GM18951 (cell line): ENCODE measurements at regions not wholly inside any gene's neighbourhood (a gene's known extent, or its start where the extent isn't known, plus 50 kb on each side); places are given as distances from the start of the nearest gene placed in this dataset.

Experiments
- POLR2A ChIP-seq: IDR thresholded peaks from 4 replicates; pipeline ENCODE4 v1.6.1; 2011; ENCODE audit warnings: mild to moderate bottlenecking; ENCODE audit not compliant: insufficient read length, insufficient read depth; ENCODE audit errors: extremely low read depth
- in situ Hi-C: fragments of 300-500 bp; cut with MboI; formaldehyde crosslinking; loops from one replicate; pipeline ENCODE4 v1.12.0; 2022; ENCODE audit warnings: low sequenced_read_pairs, mixed read lengths, inconsistent platforms; ENCODE audit not compliant: unreplicated experiment

DNA sequence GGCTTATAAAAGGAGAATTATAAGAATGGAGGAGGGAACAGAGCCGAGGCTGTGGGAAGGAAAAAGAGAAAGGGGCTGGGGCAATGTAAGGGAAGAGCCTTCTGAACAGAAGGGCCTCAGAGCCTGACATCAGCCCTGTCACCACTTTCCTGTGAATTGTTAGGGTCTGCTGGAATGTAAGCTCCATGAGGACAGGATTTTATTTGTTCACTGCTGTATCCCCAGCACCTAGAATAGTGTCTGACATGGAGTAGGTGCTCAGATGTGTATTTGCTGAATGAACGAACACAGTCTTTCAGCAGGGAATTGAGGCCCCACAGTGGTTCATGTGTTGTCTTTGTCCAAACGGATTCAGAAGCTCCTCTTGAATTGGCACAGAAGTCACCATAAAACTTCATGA is 251.5 kb downstream of the OPA1 start:
- no peak for TF ChIP-seq POLR2A
- in situ Hi-C loops: no loop called here

DNA sequence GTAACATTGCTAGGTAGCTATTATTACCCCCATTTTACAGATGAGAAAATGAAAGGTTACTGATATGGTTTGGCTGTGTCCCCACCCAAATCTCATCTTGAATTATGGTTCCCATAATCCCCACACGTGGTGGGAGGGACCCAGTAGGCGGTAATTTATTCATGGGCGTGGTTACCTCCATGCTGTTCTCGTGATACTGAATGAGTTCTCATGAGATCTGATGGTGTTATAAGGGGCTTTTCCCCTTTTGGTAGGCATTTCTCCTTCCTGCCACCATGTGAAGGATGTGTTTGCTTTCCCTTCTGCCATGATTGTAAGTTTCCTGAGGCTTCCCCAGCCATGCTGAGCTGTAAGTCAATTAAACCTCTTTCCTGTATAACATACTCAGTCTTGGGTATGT is 252.1 kb downstream of the OPA1 start:
- TF ChIP-seq POLR2A: no peak
- in situ Hi-C loops: no loop called here

DNA sequence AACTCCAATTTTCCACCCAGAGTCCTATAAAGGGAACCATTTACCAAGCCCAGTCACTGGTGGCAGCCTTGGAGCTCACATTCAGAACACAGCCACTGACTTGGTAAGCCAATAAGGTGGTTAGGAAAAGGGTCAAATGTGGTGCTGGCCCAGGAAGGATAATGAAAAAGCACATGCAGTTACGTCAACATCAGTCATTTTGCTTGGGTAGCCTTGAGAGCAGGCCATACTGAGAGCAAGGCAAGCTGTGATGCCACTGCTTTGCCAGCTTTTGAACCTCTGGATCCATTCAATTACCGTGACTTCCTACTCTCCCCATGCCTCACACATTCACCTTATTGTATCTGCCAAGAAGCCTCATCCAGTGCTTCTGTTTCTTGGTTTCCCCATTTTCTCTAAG is 253.6 kb downstream of the OPA1 start:
- in situ Hi-C loops: no loop called here
- TF ChIP-seq POLR2A: no peak

DNA sequence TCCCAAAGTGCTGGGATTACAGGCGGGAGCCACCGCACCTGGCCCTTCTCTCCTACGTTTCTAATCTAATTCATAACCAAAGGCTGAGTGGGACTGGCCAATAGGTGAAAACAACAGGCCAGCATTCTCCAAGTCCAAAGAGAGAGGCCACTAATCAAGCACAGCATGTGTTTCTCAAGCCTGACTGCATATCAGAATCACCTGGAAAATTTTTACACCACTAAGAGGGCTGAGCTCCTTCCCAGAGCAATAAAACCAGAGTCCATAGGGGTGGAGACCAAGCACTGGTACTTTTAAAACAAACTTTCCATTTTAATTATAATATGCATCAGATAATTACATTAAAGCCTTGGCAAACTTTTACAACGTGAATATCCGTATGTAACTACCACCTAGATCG is 254.4 kb downstream of the OPA1 start:
- TF ChIP-seq POLR2A: no peak
- in situ Hi-C loops: no loop called here

DNA sequence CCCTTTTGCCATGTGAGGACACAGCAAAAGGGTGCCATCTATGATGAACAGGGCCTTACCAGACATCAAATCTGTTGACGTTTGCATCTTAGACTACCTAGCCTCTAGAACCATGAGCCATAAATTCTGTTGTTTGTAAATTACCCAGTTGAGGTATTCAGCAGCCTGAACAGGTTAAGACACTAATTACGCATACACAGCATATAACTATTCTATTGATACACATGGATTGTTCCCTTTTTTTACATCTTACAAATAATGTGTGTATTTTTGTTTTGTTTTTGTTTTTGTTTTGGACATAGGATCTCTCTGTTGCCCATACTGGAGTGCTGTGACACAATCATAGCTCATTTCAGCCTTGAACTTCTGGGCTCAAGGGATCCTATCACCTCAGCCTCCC is 255.5 kb downstream of the OPA1 start:
- in situ Hi-C loops: no loop called here
- TF ChIP-seq POLR2A: no peak

DNA sequence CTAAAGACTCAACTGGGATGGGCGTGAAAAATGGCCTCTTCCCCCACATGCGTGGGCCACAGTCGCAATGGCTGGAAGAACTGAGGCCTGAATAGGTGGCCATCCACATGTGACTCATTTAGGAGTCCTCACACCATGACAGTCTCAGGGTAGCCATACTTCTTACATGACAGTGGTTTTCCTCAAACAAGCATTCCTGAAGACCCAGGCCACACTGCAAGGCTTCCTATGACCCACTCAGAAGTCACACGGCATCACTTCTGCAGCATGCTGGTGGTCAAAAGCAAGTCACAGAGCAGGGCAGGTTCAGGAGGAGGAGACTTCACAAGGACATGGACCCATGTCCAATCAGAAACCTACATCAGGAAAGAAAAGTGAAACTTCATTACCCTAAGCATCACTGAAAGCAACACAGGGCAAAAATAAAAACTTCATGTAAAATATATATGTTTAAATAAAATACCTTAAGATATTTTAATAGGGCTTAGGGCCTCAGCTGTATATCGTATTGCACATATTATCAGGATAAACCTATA is 257.1 kb downstream of the OPA1 start:
- in situ Hi-C loops: no loop called here
- TF ChIP-seq POLR2A: no peak

DNA sequence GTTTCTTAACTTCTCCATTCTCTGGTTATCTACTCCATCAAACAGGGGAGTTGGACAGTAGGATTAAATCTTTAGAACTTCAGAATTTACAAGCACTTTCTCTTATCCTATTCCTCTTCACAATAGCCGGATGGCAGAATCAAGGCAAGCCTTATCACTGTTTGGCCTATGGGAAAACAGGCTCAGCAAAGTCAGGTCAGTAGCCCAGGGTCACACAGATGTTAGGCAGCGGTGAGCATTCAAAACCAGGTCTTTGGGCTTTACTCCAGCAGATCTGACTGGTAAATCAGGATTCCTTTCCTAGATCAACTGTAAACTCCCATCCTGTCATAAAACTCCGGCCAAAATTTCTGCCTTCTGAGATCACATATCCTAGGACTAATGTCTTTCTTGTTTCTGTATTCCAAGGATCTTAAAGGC is 258.4 kb downstream of the OPA1 start:
- no peak for TF ChIP-seq POLR2A
- in situ Hi-C loops: no loop called here

DNA sequence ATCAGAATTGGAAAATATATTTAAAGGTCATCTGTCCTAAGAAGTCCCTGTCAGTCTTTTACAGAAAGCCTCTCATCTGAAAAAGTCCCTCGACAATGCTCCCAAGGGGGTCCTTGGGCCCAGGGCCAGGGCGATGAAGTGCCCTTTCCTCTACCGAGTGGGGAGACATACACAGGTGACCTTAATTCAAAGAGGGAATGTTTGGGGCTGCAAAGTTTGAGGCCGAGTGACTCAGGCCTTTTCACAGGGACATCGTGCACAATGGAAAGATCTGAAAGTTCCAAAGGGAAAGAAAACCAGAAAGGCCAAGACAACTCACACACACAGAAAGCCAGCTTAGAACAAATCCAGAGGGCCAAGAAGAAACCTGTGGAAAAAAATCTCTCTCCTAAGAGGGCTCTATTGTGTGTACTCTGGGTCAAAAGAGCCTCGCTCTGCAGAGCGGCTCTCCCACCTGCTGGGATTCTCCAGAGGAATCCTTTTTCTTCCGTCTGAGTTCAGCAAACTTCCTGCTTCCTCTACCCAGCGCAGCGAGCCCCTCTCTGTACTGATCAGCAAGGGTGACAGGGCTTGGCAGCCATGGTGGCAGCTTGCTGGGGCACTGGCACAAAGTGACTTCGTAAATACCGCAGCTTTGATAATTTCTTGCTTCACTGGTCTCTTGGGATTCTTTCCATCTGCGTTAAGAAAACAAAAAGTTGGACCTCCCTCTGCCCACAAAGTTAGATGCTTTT is 259.1 kb downstream of the OPA1 start:
- in situ Hi-C loops: no loop called here
- no peak for TF ChIP-seq POLR2A

DNA sequence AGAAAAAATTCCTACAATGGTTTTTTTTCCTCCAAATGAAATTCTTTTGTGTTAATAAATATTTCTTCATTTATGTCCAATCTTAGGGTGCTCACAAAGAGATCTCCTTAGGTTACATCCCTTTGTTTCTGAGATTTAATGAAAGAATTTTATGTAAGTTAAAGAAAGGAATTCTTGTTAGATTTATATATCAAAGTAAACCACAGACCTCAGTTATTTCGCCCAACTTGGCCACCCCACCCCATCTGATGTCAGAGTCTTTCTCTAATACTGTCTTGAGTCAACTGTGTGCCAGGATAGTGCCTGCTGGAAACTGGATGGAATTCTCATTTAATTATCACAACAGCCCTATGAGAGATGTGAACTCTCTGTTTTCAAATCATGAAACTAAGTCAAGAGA is 259.9 kb downstream of the OPA1 start:
- in situ Hi-C loops: no loop called here
- TF ChIP-seq POLR2A: no peak

DNA sequence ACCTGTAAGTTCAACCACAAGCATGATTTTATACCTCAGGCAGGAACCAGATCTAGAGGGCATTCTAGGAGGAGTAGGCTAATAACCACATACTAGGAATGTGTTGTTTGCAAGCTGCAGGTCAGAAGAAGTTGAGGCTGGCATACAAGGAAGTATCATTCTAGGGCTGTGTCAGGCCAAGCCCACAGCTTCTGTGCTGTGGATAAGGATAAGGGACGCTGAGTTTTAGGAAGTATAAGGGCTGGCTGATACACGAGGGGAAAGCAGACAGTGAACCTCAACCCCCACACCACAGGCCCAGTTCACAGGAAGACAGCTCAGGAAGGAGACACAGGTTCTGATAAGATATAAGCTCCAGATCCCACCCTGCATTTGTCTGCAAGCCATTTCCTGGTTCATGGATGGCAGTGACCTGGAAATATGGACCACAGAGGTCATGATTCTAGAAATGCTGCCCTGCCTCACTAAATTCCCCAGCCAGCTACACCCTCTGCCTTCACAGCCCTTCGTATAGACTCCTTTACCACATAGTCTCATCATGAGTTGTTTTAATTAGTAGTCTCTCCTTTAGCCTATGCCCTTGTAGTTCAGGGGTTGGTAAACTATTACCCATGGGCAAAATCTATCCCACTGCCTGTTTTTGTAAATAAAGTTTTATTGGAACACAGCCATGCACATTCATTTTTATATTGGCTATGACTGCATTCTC is 260.7 kb downstream of the OPA1 start:
- in situ Hi-C loops: no loop called here
- TF ChIP-seq POLR2A: no peak

DNA sequence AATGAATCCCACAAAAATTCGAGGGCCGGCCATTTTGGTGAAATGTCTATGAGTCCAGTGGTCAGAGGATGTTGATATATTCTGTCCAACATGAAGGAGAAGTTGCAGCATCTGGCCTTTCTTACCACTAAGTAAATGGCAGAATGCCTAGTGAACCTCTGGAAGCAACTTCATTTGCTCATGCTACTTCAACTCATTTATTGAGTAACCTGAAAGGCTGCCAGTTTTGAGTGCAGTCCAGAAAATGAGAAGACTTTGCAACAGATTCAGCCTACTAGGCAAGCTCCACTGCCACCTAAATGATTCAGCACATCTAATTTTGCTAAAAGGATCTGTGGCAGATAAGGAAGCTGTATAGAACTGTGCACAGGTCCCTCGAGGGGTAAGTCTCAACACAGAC is 265.0 kb downstream of the OPA1 start:
- in situ Hi-C loops: no loop called here
- no peak for TF ChIP-seq POLR2A

DNA sequence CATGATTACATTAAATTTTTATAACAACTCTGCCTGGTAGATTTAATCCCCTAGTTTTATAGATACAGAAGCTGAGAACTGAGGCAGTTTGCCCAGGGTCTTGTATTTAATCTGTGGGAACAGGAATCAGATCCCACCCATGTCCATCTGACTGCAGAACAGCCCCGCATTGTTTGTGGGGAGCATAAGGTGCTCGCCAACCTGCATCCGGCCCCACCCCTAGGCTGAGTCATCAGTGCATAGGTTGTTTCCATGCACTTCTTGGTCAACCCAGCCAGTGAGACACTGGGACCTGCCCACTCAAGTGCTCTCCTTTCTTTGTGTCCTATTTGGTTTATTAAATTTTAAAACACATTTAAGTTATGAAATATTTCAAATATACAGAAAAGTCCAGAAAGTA is 266.2 kb downstream of the OPA1 start:
- no peak for TF ChIP-seq POLR2A

DNA sequence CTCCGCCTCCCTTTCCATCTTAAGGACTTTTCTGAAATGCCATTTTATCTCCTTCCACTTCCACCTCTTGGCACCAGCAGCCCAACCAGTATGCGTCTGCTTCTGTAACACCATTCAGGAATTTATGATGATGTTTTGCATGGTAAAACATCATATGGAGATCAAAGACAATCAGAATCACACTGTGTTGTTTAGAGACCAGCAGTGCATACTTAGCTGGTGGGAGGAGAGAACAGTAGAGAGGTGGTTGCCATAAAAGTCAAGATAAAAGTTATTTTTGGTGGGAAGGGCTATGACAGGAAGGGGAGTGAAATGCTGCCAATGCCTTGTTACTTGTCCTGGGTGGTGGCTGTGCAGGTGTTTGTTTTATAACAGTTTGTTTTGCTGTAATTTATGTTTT is 268.0 kb downstream of the OPA1 start:
- in situ Hi-C loops: no loop called here
- TF ChIP-seq POLR2A: no peak

More for the DNA sequence above, 266.2 kb downstream of the OPA1 start:
- in situ Hi-C loops: no loop called here

DNA sequence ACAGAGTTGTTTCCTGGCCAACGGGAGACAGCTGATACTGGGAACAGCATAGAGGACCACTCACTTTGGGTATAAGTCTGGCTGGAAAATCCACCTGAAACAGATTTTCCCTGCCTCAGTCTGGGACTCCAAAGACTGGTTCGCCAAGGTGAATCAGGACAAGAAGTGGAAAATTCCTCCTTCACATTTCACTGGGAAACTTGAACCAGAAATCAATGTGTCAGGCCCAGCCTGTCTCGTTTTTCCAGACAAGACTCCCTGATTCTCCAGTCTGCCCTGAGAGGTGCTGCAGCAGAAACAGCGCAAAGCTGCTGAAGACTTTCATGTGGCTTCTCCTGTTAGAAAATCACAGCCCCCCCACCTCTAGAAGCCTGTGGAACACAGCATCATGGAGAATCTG is 269.8 kb downstream of the OPA1 start:
- in situ Hi-C loops: no loop called here
- no peak for TF ChIP-seq POLR2A
